LNCaP clone FGC (cell line): ENCODE measurements at regions not wholly inside any gene's neighbourhood (a gene's known extent, or its start where the extent isn't known, plus 50 kb on each side); places are given as distances from the start of the nearest gene placed in this dataset.

Experiments used
- DNase-seq: peaks from one replicate; pipeline ENCODE4 v3.0.0-alpha.2; 2011; ENCODE audit warnings: low read depth
- H3K4me3 ChIP-seq: 2 replicates; pipeline ENCODE4 v1.5.1; 2011; ENCODE audit warnings: mild to moderate bottlenecking, low read depth, low read length, control low read depth
- TF ChIP-seq, protein P1 (sequence below): IDR thresholded peaks from 2 replicates; pipeline ENCODE4 v1.5.1; 2012; ENCODE audit warnings: mild to moderate bottlenecking; ENCODE audit not compliant: control insufficient read depth, insufficient read depth; ENCODE audit errors: extremely low read depth

DNA sequence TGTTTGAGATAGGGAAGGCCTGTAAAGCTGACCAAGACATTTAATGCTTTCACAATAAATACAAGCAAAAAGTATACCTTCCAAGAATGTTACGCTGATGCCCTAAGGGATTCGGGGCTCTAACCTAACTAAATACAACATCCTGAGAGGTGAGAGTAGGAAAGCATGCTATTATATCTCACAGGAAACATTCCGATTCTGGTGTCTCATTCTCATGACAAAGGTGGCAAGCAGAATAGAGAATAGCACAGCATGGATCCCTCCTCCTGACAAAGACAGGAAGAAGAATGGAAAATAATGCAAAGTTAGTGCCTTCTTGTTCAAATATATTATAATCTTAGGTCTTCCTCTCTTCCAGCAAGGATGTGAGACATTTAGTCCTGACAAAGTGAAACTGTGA, 504.3 kb downstream of the TFEC start:
- no peak overlapping the region for H3K4me3 ChIP-seq
- no peak for DNase-seq
- TF ChIP-seq, protein P1, sequence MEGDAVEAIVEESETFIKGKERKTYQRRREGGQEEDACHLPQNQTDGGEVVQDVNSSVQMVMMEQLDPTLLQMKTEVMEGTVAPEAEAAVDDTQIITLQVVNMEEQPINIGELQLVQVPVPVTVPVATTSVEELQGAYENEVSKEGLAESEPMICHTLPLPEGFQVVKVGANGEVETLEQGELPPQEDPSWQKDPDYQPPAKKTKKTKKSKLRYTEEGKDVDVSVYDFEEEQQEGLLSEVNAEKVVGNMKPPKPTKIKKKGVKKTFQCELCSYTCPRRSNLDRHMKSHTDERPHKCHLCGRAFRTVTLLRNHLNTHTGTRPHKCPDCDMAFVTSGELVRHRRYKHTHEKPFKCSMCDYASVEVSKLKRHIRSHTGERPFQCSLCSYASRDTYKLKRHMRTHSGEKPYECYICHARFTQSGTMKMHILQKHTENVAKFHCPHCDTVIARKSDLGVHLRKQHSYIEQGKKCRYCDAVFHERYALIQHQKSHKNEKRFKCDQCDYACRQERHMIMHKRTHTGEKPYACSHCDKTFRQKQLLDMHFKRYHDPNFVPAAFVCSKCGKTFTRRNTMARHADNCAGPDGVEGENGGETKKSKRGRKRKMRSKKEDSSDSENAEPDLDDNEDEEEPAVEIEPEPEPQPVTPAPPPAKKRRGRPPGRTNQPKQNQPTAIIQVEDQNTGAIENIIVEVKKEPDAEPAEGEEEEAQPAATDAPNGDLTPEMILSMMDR = no peak

DNA sequence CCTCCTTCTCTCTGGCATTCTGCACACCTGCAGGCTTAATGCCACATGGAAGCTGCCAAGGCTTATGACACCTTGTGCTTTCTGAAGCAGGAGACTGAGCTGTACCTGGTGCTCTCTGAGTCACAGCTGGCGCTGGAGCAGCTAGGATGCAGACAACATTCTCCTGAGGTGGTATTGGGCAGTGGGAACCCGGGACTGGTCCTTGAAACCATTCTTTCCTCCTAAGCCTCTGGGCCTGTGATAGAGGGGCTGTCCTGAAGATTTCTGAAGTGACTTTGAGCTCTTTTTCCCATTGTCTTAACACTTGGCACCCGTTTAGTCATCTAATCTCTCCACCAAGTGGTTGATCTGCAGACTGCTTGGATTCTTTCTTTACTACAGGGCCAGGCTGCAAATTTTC, 508.4 kb downstream of the TFEC start:
- TF ChIP-seq, protein P1 = no peak
- DNase-seq = no peak
- H3K4me3 ChIP-seq = no peak overlapping the region

DNA sequence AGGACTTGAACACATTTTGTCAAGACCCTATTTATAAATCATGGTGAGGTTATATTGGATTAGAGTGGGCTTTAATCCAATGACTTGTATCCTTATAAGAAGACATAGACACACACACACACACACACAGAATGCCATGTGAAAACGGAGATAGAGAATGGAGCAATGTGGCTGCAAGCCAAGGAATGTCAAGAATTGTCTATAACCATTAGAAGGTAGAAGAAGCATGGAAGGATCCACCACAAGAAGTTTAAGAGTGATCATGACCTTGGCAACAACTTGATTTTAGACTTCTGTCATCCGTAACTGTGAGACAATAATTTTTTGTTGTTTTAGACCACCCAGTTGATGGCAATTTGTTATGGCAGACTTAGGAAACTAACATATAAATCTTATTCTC, 514.2 kb downstream of the TFEC start:
- DNase-seq = no peak
- H3K4me3 ChIP-seq = no peak overlapping the region
- TF ChIP-seq, protein P1 = no peak

DNA sequence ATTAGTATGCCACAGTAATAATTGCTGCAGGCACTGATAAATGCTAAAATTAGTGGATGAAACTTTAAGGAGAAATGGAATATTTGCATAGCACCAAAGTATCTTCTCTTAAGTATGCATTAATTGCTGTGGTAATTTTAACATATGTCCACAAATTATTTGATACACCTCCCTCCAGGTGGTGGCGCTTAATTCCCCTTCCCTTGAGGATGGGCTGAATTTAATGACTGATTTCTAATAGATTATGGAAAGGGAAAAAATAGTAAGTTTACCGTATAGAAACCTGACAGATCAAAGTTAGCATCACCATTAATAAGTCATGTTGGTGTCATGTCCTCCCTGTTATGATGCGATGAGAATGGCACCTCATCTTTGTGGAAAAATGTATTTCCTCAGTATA, 519.2 kb downstream of the TFEC start:
- H3K4me3 ChIP-seq = no peak overlapping the region
- no peak for DNase-seq
- TF ChIP-seq, protein P1 = peak; percentile 50

DNA sequence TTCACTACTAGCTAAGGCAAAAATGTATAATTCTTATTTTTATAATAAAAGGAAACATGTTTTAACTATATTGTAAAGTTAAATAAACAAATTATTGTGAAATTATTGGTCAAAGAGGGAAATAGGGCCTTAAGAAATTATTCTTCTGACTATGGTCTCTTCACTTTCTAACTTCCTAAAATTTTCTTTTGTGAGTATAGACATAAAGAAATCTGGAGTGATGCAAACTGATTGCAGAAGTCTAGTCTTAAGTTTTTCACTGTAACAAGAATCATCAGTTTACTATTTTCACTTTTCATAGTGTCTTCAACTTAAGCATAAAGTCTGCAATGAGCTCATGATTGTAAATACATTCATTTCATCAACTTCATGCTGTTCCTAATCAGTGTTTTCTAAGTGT, 525.4 kb downstream of the TFEC start:
- no peak overlapping the region for H3K4me3 ChIP-seq
- DNase-seq = no peak
- TF ChIP-seq, protein P1 = no peak

DNA sequence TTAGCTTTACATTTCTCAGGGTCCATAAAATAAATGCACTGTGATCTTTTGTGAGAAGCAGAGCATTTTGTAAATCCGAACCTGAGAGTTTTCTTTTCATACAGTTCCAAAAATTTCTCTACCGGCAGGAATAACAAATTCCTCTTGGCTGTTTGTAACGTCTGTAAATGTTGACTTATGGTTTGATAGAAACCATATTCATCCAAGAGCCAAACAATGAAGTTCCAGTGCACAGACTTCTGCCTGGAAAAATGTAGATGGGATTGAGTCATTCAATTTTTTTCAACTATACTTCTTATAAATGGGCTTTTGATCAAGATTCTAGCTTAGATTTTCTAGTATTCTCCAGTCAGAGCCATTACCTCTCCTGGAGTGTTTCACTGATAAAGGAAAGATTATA, 530.6 kb downstream of the TFEC start:
- no peak overlapping the region for H3K4me3 ChIP-seq
- TF ChIP-seq, protein P1 = no peak
- DNase-seq = no peak

DNA sequence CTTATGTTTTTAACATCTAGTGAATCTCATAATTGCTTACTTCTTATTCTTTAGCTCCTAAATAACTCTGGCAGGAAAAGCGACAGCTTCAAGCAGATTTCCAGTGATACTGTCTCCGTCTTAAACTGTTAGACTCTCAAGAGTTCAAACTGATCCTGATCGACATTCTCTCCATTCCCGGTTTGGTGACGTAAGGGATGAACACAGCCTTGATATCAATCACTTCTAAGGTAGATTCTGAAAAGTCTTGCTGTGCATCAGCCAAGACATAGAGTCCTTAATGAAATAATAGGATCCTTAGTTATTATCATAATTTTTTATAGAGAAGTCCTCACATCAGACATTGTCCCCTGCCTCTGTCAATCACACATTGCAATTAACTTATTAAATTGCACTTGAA, 534.6 kb downstream of the TFEC start:
- TF ChIP-seq, protein P1 = no peak
- no peak for DNase-seq

More for the DNA sequence above, 534.6 kb downstream of the TFEC start:
- H3K4me3 ChIP-seq = no peak overlapping the region
